ENCODE measurements at regions not wholly inside any gene's neighbourhood (a gene's known extent, or its start where the extent isn't known, plus 50 kb on each side); places are given as distances from the start of the nearest gene placed in this dataset.

- Histone ChIP-seq H3K4me2 (ENCODE audit: low read depth, low read length) (no peak overlapping the region), H2BK5ac (ENCODE audit: low read depth, low read length, poor library complexity, severe bottlenecking) (no peak overlapping the region), H3K9me3 (ENCODE audit: control insufficient read depth, insufficient read depth, low read length) (no peaks in the 10 kb centered on the region), H2AK5ac (ENCODE audit: low read depth, low read length) (peak overlapping the region; percentile 12; the same call in 1 of the 2 replicates), H3K9ac (ENCODE audit: low read depth, low read length) (no peak overlapping the region), H4K20me1 (ENCODE audit: insufficient read depth, low read length) (no peaks in the 10 kb centered on the region), H3K56ac (ENCODE audit: extremely low read depth, insufficient read depth, low read length) (no peak overlapping the region), H4K8ac (ENCODE audit: low read depth in 2 of 2, low read length in 2 of 2) (no peak overlapping the region), H2AK9ac (replicated peaks; ENCODE audit: low read depth, low read length, poor library complexity) (no peak overlapping the region), H3K79me1 (ENCODE audit: low read depth in 1 of 2, low read length in 2 of 2) (no peaks in the 10 kb centered on the region), H3K23ac (ENCODE audit: low read depth, low read length) (no peak overlapping the region), H2AFZ (replicated peaks; ENCODE audit: low read length, poor library complexity) (no peak overlapping the region), H3K27me3 (ENCODE audit: control insufficient read depth, insufficient read depth, low read length) (no peaks in the 10 kb centered on the region), H4K91ac (ENCODE audit: insufficient read depth, low read depth, low read length) (no peak overlapping the region), H3K4me1 (ENCODE audit: control insufficient read depth, insufficient read depth, low read length) (peaks cover 4% of the 10 kb centered on the region; the same call in 1 of the 2 replicates), H2BK120ac (ENCODE audit: low read depth, low read length) (no peak overlapping the region), H3K9me1 (ENCODE audit: insufficient read depth, low read length) (peaks cover 5% of the 10 kb centered on the region; the same call in 1 of the 2 replicates), H2BK15ac (ENCODE audit: low read depth, low read length) (no peak overlapping the region), H3K36me3 (ENCODE audit: control insufficient read depth, insufficient read depth, low read length) (no peaks in the 10 kb centered on the region), H4K5ac (ENCODE audit: low read depth, low read length) (no peak overlapping the region), H3K18ac (ENCODE audit: low read depth, low read length) (no peak overlapping the region), H2BK20ac (ENCODE audit: low read depth, low read length) (no peak overlapping the region), H3K14ac (replicated peaks; ENCODE audit: low read depth, low read length) (no peak overlapping the region), H3K27ac (ENCODE audit: insufficient read depth, low read length) (no peak overlapping the region), H3K4me3 (ENCODE audit: insufficient read depth, low read depth, low read length) (no peak overlapping the region), H3K4ac (ENCODE audit: low read depth, low read length) (no peak overlapping the region)
- dilution Hi-C loops (cut with HindIII; ENCODE audit: low sequenced_read_pairs, unreplicated experiment) (no loop called here), intact Hi-C loops (cut with micrococcal nuclease) (loop anchor here (5.0 kb wide), 1 partner anchor 697 kb away; no protein-coding TSS in a partner anchor), in situ Hi-C loops (cut with MboI; ENCODE audit: low sequenced_read_pairs) (no loop called here)
- ATAC-seq (ENCODE audit: low read depth) (no peak), DNase-seq (peak; percentile 36)
- POLR2A ChIA-PET (ENCODE audit: unreplicated experiment): no interaction called here
- no CpG with 5 or more reads among the region's 5 CpGs for WGBS, 2 experiments (ENCODE audit: extremely low coverage in 2 of 2, insufficient read length in 1 of 2)
- BruUV-seq (replicated peaks): no TSS peak
- CTCF ChIA-PET: interaction anchor here (0.5 to 0.6 kb wide), 3 partner anchors 420 to 1425 kb away, joined by 5 to 7 read pairs (median 5); no protein-coding TSS in a partner anchor
- TF ChIP-seq POLR2A (IDR thresholded peaks at IDR 0.05; ENCODE audit: low read depth, low read length) (no peak), USF2 (IDR thresholded peaks at IDR 0.05; ENCODE audit: low read depth, low read length) (no peak), SMC3 (IDR thresholded peaks at IDR 0.05; ENCODE audit: low read depth, low read length) (no peak), RCOR1 (IDR thresholded peaks at IDR 0.05; ENCODE audit: insufficient replicate concordance, low read length) (no peak), BHLHE40 (IDR thresholded peaks at IDR 0.05; ENCODE audit: low read depth, low read length) (no peak), CHD1 (IDR thresholded peaks at IDR 0.05; ENCODE audit: low read depth, low read length) (no peak), FOS (IDR thresholded peaks at IDR 0.05; ENCODE audit: low read depth, low read length) (no peak), NFE2L2 (IDR thresholded peaks at IDR 0.05; ENCODE audit: low read depth, low read length) (no peak), ELK1 (IDR thresholded peaks at IDR 0.05; ENCODE audit: borderline replicate concordance, low read depth, low read length) (no peak), RFX5 (IDR thresholded peaks at IDR 0.05; ENCODE audit: low read depth, low read length) (no peak), MAFK (IDR thresholded peaks at IDR 0.05; ENCODE audit: low read depth, low read length) (no peak), CTCF (conservative IDR thresholded peaks at IDR 0.05; ENCODE audit: low read depth, low read length) (no peak), MXI1 (IDR thresholded peaks at IDR 0.05; ENCODE audit: borderline replicate concordance, low read depth, low read length) (no peak), MAZ (IDR thresholded peaks at IDR 0.05; ENCODE audit: borderline replicate concordance, low read depth, low read length) (no peak), RAD21 (IDR thresholded peaks at IDR 0.05; ENCODE audit: low read length) (no peak)
Observed at GRCh38 chr2:187994464-187995331, 297.0 kb upstream of the GULP1 start.
